Nephron progenitor cell (in vitro differentiated cells): ENCODE measurements at regions not wholly inside any gene's neighbourhood (a gene's known extent, or its start where the extent isn't known, plus 50 kb on each side); places are given as distances from the start of the nearest gene placed in this dataset.
"Not testable (repeated sequence)": the region's sequence is repeated elsewhere in the genome, so short reads cannot be mapped to it uniquely, and the experiment has no call there.

Experiments used
- DNase-seq: peaks from one replicate; pipeline ENCODE4 v3.0.0; 2021
- H3K27ac Mint-ChIP-seq: 2 replicates; pipeline ENCODE4 v1.8.0; 2021; ENCODE audit warnings: mild to moderate bottlenecking, moderate library complexity, mixed read lengths
- H3K27me3 Mint-ChIP-seq: 2 replicates; pipeline ENCODE4 v1.8.0; 2021; ENCODE audit warnings: mild to moderate bottlenecking, low read depth, mixed read lengths; ENCODE audit not compliant: poor library complexity
- H3K36me3 Mint-ChIP-seq: 2 replicates; pipeline ENCODE4 v1.8.0; 2021; ENCODE audit warnings: low read depth, mixed read lengths
- H3K4me1 Mint-ChIP-seq: 2 replicates; pipeline ENCODE4 v1.8.0; 2021; ENCODE audit warnings: mixed read lengths
- H3K4me3 Mint-ChIP-seq: 2 replicates; pipeline ENCODE4 v1.8.0; 2021; ENCODE audit warnings: mild to moderate bottlenecking, moderate library complexity, mixed read lengths
- H3K9me3 Mint-ChIP-seq: 2 replicates; pipeline ENCODE4 v1.8.0; 2021; ENCODE audit warnings: mild to moderate bottlenecking, moderate library complexity, mixed read lengths
- CTCF ChIP-seq: fragments of 200-600 bp; sonication (generic); IDR thresholded peaks from 2 replicates; pipeline ENCODE4 v1.5.0; 2021; ENCODE audit warnings: antibody characterized with exemption

- H3K4me3 Mint-ChIP-seq = no peak overlapping the region
- no peaks in the 10 kb centered on the region for H3K4me1 Mint-ChIP-seq
- H3K27me3 Mint-ChIP-seq = peaks cover 3% of the 10 kb centered on the region
- no peak for DNase-seq
- H3K9me3 Mint-ChIP-seq = peaks cover 13% of the 10 kb centered on the region
- H3K36me3 Mint-ChIP-seq = peaks cover 7% of the 10 kb centered on the region
- H3K27ac Mint-ChIP-seq = no peak overlapping the region
- no peak for TF ChIP-seq CTCF
Measured at GRCh38 chr18:66264130-66264529, 339.8 kb downstream of the CDH19 start.

GRCh38 chr18:66254121-66254520 is 349.8 kb downstream of the CDH19 start:
- Mint-ChIP-seq H3K27ac (no peak overlapping the region), H3K36me3 (peaks cover 4% of the 10 kb centered on the region), H3K4me1 (peaks cover 7% of the 10 kb centered on the region), H3K4me3 (no peak overlapping the region), H3K9me3 (peaks cover 5% of the 10 kb centered on the region), H3K27me3 (no peaks in the 10 kb centered on the region)
- DNase-seq = no peak
- no peak for TF ChIP-seq CTCF

GRCh38 chr18:66252703-66253102 is 351.2 kb downstream of the CDH19 start:
- Mint-ChIP-seq H3K27me3 (no peaks in the 10 kb centered on the region), H3K36me3 (no peaks in the 10 kb centered on the region), H3K9me3 (peaks cover under 1% of the 10 kb centered on the region), H3K4me1 (peaks cover 7% of the 10 kb centered on the region), H3K4me3 (no peak overlapping the region), H3K27ac (no peak overlapping the region)
- DNase-seq = no peak
- no peak for TF ChIP-seq CTCF

GRCh38 chr18:66235206-66235605 is 368.7 kb downstream of the CDH19 start:
- Mint-ChIP-seq H3K4me3 (no peak overlapping the region), H3K9me3 (no peaks in the 10 kb centered on the region), H3K27me3 (no peaks in the 10 kb centered on the region), H3K27ac (no peak overlapping the region), H3K4me1 (no peaks in the 10 kb centered on the region), H3K36me3 (no peaks in the 10 kb centered on the region)
- no peak for TF ChIP-seq CTCF
- DNase-seq = no peak

GRCh38 chr18:66226782-66227181 is 377.1 kb downstream of the CDH19 start:
- H3K4me1 Mint-ChIP-seq = no peaks in the 10 kb centered on the region
- no peaks in the 10 kb centered on the region for H3K9me3 Mint-ChIP-seq
- no peaks in the 10 kb centered on the region for H3K27me3 Mint-ChIP-seq
- TF ChIP-seq CTCF = no peak
- no peak overlapping the region for H3K4me3 Mint-ChIP-seq
- no peak for DNase-seq
- H3K36me3 Mint-ChIP-seq = no peaks in the 10 kb centered on the region
- no peak overlapping the region for H3K27ac Mint-ChIP-seq

- DNase-seq, H3K4me3 Mint-ChIP-seq, H3K27me3 Mint-ChIP-seq, H3K4me1 Mint-ChIP-seq, H3K36me3 Mint-ChIP-seq, H3K9me3 Mint-ChIP-seq, H3K27ac Mint-ChIP-seq: not testable (repeated sequence)
Measured at GRCh38 chr18:66223317-66223716, 380.6 kb downstream of the CDH19 start.
